ENCODE measurements at regions not wholly inside any gene's neighbourhood (a gene's known extent, or its start where the extent isn't known, plus 50 kb on each side); places are given as distances from the start of the nearest gene placed in this dataset.

- Histone ChIP-seq H3K27me3 (no peaks in the 10 kb centered on the region), H3K4me3 (no peak overlapping the region), H3K4me1 (no peaks in the 10 kb centered on the region), H3K36me3 (no peaks in the 10 kb centered on the region), H3K27ac (no peak overlapping the region), H3K9me3 (no peaks in the 10 kb centered on the region)
- no peak for TF ChIP-seq POLR2A (IDR thresholded peaks at IDR 0.05)
- no peak for TF ChIP-seq POLR2AphosphoS5 (IDR thresholded peaks at IDR 0.05)
- no peak for TF ChIP-seq EP300 (IDR thresholded peaks at IDR 0.05)
- no peak for TF ChIP-seq CTCF (IDR thresholded peaks at IDR 0.05)
- 92% methylated on average over 3 of the region's 3 CpGs for WGBS
- DNase-seq (ENCODE audit: low spot score in 2 of 2) = no peak
Observed at GRCh38 chr4:180219080-180219479, 2024.1 kb upstream of the TENM3 start.

GRCh38 chr4:180225977-180226376 lies 2017.2 kb upstream of the TENM3 start:
- no peak for TF ChIP-seq POLR2AphosphoS5 (IDR thresholded peaks at IDR 0.05)
- no peak for TF ChIP-seq POLR2A (IDR thresholded peaks at IDR 0.05)
- TF ChIP-seq CTCF (IDR thresholded peaks at IDR 0.05) = no peak
- TF ChIP-seq EP300 (IDR thresholded peaks at IDR 0.05) = no peak
- WGBS = 71% methylated on average over 1 of the region's 1 CpG

GRCh38 chr4:180234730-180235129 lies 2008.5 kb upstream of the TENM3 start:
- no peak for DNase-seq (ENCODE audit: low spot score in 2 of 2)
- Histone ChIP-seq H3K9me3 (no peaks in the 10 kb centered on the region), H3K36me3 (no peaks in the 10 kb centered on the region), H3K4me1 (no peaks in the 10 kb centered on the region), H3K27ac (no peak overlapping the region), H3K27me3 (no peaks in the 10 kb centered on the region), H3K4me3 (no peak overlapping the region)
- WGBS = 82% methylated on average over 3 of the region's 3 CpGs
- TF ChIP-seq CTCF (IDR thresholded peaks at IDR 0.05) (no peak), POLR2A (IDR thresholded peaks at IDR 0.05) (no peak)

More at GRCh38 chr4:180225977-180226376, 2017.2 kb upstream of the TENM3 start:
- H3K27ac ChIP-seq = no peak overlapping the region
- no peak overlapping the region for H3K4me3 ChIP-seq
- no peaks in the 10 kb centered on the region for H3K36me3 ChIP-seq
- no peak for DNase-seq (ENCODE audit: low spot score in 2 of 2)
- H3K27me3 ChIP-seq = no peaks in the 10 kb centered on the region
- H3K9me3 ChIP-seq = no peaks in the 10 kb centered on the region
- no peaks in the 10 kb centered on the region for H3K4me1 ChIP-seq

- Histone ChIP-seq H3K9me3 (no peaks in the 10 kb centered on the region), H3K4me1 (no peaks in the 10 kb centered on the region), H3K4me3 (no peak overlapping the region), H3K27me3 (no peaks in the 10 kb centered on the region), H3K36me3 (no peaks in the 10 kb centered on the region), H3K27ac (no peak overlapping the region)
- DNase-seq (ENCODE audit: low spot score in 2 of 2) = no peak
- TF ChIP-seq POLR2A (IDR thresholded peaks at IDR 0.05) = no peak
- TF ChIP-seq CTCF (IDR thresholded peaks at IDR 0.05) = no peak
- 69% methylated on average over 2 of the region's 2 CpGs for WGBS
Observed at GRCh38 chr4:180240670-180241069, 2002.5 kb upstream of the TENM3 start.

- DNase-seq (ENCODE audit: low spot score in 2 of 2) = no peak
- WGBS = 75% methylated on average over 1 of the region's 1 CpG
- H3K36me3 ChIP-seq = no peaks in the 10 kb centered on the region
- no peaks in the 10 kb centered on the region for H3K9me3 ChIP-seq
- no peaks in the 10 kb centered on the region for H3K4me1 ChIP-seq
- H3K27ac ChIP-seq = no peak overlapping the region
- no peak for TF ChIP-seq POLR2A (IDR thresholded peaks at IDR 0.05)
- no peak for TF ChIP-seq EP300 (IDR thresholded peaks at IDR 0.05)
- no peak for TF ChIP-seq CTCF (IDR thresholded peaks at IDR 0.05)
- no peak for TF ChIP-seq POLR2AphosphoS5 (IDR thresholded peaks at IDR 0.05)
- no peaks in the 10 kb centered on the region for H3K27me3 ChIP-seq
- H3K4me3 ChIP-seq = no peak overlapping the region
Observed at GRCh38 chr4:180253419-180253818, 1989.8 kb upstream of the TENM3 start.
